ENCODE measurements at regions not wholly inside any gene's neighbourhood (a gene's known extent, or its start where the extent isn't known, plus 50 kb on each side); places are given as distances from the start of the nearest gene placed in this dataset.

- H3K4me2 ChIP-seq (ENCODE audit: insufficient read depth, low read length): no peak overlapping the region
- no peaks in the 10 kb centered on the region for H3K79me2 ChIP-seq (ENCODE audit: control insufficient read depth, insufficient read depth, low read length)
- TF ChIP-seq JUN (IDR thresholded peaks at IDR 0.05; ENCODE audit: borderline replicate concordance, insufficient read depth, insufficient read length, low read depth) (no peak), MYC (IDR thresholded peaks at IDR 0.05; ENCODE audit: low read depth, low read length) (no peak), MAX (IDR thresholded peaks at IDR 0.05; ENCODE audit: insufficient read depth, insufficient read length) (no peak), GATA2 (IDR thresholded peaks at IDR 0.05; ENCODE audit: insufficient read depth, insufficient read length, low read depth, low read length) (no peak), EZH2 (IDR thresholded peaks at IDR 0.05; ENCODE audit: borderline replicate concordance, low read depth, low read length, severe bottlenecking) (no peak), POLR2A (IDR thresholded peaks at IDR 0.05; ENCODE audit: low read depth, low read length) (no peak)
- peaks cover 0 to 3% of the 10 kb centered on the region in 2 experiments for H3K27me3 ChIP-seq (ENCODE audit: control insufficient read depth in 2 of 2, insufficient read depth in 2 of 2, low read length in 2 of 2)
- intact Hi-C loops (cut with micrococcal nuclease): no loop called here
- H3K9me3 ChIP-seq (replicated peaks; ENCODE audit: control insufficient read depth, insufficient read depth, low read length): no peaks in the 10 kb centered on the region
- no peak overlapping the region for H2AFZ ChIP-seq (ENCODE audit: low read depth, low read length)
- no peaks in the 10 kb centered on the region for H3K9me1 ChIP-seq (replicated peaks; ENCODE audit: control insufficient read depth, extremely low read depth, insufficient read depth, low read length)
- H4K20me1 ChIP-seq (replicated peaks; ENCODE audit: control insufficient read depth, extremely low read depth, insufficient read depth, low read length): no peaks in the 10 kb centered on the region
- CTCF ChIA-PET: no interaction called here
- dilution Hi-C loops (cut with MboI; ENCODE audit: extremely low pct_ligation_motif_present, low sequenced_read_pairs): no loop called here
- BruUV-seq (replicated peaks): no TSS peak
- no peak for FAIRE-seq
- H3K36me3 ChIP-seq (ENCODE audit: control insufficient read depth in 2 of 2, extremely low read depth in 1 of 2, insufficient read depth in 2 of 2, low read length in 2 of 2): no peaks in the 10 kb centered on the region
- H3K9ac ChIP-seq (replicated peaks; ENCODE audit: extremely low read depth, insufficient read depth, low read length): no peak overlapping the region
- DNase-seq (ENCODE audit: low read depth, low spot score): no peak
- no peak overlapping the region for H3K27ac ChIP-seq (ENCODE audit: insufficient read depth, low read depth, low read length)
- H3K4me1 ChIP-seq (ENCODE audit: control insufficient read depth, extremely low read depth, insufficient read depth, low read length): no peaks in the 10 kb centered on the region
- no peak overlapping the region for H3K4me3 ChIP-seq (replicated peaks in 1 of 3; ENCODE audit: insufficient read depth in 1 of 3, low read depth in 1 of 3, low read length in 3 of 3)
- POLR2A ChIA-PET: no interaction called here
These were observed 104.2 kb upstream of the SOX13 start for GRCh38 chr1:203968761-203969160.

GRCh38 chr1:203969846-203970245 lies 103.1 kb upstream of the SOX13 start:
- CTCF ChIA-PET: no interaction called here
- Histone ChIP-seq H4K20me1 (replicated peaks; ENCODE audit: control insufficient read depth, extremely low read depth, insufficient read depth, low read length) (no peaks in the 10 kb centered on the region), H3K9me3 (replicated peaks; ENCODE audit: control insufficient read depth, insufficient read depth, low read length) (no peaks in the 10 kb centered on the region), H2AFZ (ENCODE audit: low read depth, low read length) (no peak overlapping the region), H3K4me2 (ENCODE audit: insufficient read depth, low read length) (no peak overlapping the region), H3K36me3 (ENCODE audit: control insufficient read depth in 2 of 2, extremely low read depth in 1 of 2, insufficient read depth in 2 of 2, low read length in 2 of 2) (no peaks in the 10 kb centered on the region), H3K27ac (ENCODE audit: insufficient read depth, low read depth, low read length) (no peak overlapping the region), H3K9me1 (replicated peaks; ENCODE audit: control insufficient read depth, extremely low read depth, insufficient read depth, low read length) (no peaks in the 10 kb centered on the region), H3K4me3 (replicated peaks in 1 of 3; ENCODE audit: insufficient read depth in 1 of 3, low read depth in 1 of 3, low read length in 3 of 3) (no peak overlapping the region), H3K9ac (replicated peaks; ENCODE audit: extremely low read depth, insufficient read depth, low read length) (no peak overlapping the region), H3K4me1 (ENCODE audit: control insufficient read depth, extremely low read depth, insufficient read depth, low read length) (no peaks in the 10 kb centered on the region), H3K79me2 (ENCODE audit: control insufficient read depth, insufficient read depth, low read length) (no peaks in the 10 kb centered on the region), H3K27me3 (ENCODE audit: control insufficient read depth in 2 of 2, insufficient read depth in 2 of 2, low read length in 2 of 2) (peaks cover 0 to 3% of the 10 kb centered on the region in 2 experiments)
- no peak for DNase-seq (ENCODE audit: low read depth, low spot score)
- dilution Hi-C loops (cut with MboI; ENCODE audit: extremely low pct_ligation_motif_present, low sequenced_read_pairs): no loop called here
- TF ChIP-seq FOS (IDR thresholded peaks at IDR 0.05; ENCODE audit: borderline replicate concordance, insufficient read depth, low read length): no peak
- no TSS peak for BruUV-seq (replicated peaks)
- POLR2A ChIA-PET: no interaction called here
- FAIRE-seq: no peak
- intact Hi-C loops (cut with micrococcal nuclease): no loop called here
